ENCODE measurements at regions not wholly inside any gene's neighbourhood (a gene's known extent, or its start where the extent isn't known, plus 50 kb on each side); places are given as distances from the start of the nearest gene placed in this dataset.
"Not testable (repeated sequence)": the region's sequence is repeated elsewhere in the genome, so short reads cannot be mapped to it uniquely, and the experiment has no call there.

DNA sequence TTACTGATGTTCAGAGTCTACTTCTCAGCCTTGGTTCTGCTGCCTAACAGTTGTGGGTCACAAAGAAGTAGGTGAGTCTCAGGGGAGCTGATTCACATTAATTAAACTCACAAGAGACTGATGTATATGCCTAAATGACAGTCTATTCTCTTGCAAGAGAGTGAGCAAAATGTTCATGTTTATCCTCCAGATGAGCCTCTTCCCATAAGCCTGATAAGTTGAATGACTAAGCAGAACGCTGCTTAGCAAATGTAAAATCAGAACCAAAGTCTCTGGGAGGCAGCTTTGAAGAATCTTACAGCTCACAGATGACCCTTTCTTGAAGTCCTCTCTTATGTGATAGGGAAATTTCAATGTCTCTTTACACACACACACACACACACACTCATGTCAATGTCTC is 1092.2 kb downstream of the TYW1 start:
- Histone ChIP-seq H3K36me3 (no peaks in the 10 kb centered on the region), H3K4me1 (no peaks in the 10 kb centered on the region), H3K27ac (no peak overlapping the region), H3K9ac (ENCODE audit: low read depth in 2 of 2, low read length in 2 of 2) (no peak overlapping the region), H3K4me3 (no peak overlapping the region), H3K9me3 (no peaks in the 10 kb centered on the region), H3K27me3 (no peaks in the 10 kb centered on the region)
- TF ChIP-seq, protein P1, sequence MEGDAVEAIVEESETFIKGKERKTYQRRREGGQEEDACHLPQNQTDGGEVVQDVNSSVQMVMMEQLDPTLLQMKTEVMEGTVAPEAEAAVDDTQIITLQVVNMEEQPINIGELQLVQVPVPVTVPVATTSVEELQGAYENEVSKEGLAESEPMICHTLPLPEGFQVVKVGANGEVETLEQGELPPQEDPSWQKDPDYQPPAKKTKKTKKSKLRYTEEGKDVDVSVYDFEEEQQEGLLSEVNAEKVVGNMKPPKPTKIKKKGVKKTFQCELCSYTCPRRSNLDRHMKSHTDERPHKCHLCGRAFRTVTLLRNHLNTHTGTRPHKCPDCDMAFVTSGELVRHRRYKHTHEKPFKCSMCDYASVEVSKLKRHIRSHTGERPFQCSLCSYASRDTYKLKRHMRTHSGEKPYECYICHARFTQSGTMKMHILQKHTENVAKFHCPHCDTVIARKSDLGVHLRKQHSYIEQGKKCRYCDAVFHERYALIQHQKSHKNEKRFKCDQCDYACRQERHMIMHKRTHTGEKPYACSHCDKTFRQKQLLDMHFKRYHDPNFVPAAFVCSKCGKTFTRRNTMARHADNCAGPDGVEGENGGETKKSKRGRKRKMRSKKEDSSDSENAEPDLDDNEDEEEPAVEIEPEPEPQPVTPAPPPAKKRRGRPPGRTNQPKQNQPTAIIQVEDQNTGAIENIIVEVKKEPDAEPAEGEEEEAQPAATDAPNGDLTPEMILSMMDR (IDR thresholded peaks at IDR 0.05), result no peak
- no peak for DNase-seq
- intact Hi-C loops (cut with DNase I), result no loop called here

DNA sequence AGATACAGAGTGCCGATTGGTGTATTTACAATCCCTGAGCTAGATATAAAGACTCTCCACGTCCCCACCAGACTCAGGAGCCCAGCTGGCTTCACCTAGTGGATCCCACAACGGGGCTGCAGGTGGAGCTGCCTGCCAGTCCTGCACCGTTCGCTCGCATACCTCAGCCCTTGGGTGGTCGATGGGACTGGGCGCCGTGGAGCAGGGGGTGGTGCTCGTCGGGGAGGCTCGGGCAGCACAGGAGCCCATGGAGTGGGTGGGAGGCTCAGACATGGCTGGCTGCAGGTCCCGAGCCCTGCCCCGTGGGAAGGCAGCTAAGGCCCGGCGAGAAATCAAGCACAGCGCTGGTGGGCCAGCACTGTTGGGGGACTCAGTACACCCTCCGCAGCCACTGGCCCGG is 1093.6 kb downstream of the TYW1 start:
- H3K4me3 ChIP-seq; H3K9ac ChIP-seq (ENCODE audit: low read depth in 2 of 2, low read length in 2 of 2); H3K27me3 ChIP-seq; H3K36me3 ChIP-seq; intact Hi-C loops (cut with DNase I); H3K27ac ChIP-seq; H3K9me3 ChIP-seq; H3K4me1 ChIP-seq; DNase-seq: not testable (repeated sequence)

DNA sequence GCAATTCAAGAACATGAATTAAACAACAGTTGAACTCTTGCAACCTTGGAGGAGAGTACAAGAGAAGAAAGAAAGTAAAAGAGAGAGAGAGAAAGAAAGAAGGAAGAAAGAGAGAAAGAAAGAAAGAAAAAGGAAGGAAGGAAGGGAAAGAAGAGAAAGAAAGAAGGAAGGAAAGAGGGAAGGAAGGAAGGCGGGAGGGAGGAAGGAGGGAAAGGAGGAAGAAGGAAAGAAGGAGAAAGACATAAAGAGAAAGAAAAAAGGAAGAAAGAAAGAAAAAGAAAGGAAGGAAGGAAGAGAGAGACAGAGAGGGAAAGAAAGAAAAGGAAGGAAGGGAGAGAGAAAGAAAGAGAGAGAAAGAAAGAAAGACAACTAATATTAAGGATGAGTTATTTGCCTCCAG is 1106.7 kb downstream of the TYW1 start:
- intact Hi-C loops (cut with DNase I), result no loop called here
- DNase-seq, result no peak
- H3K27ac ChIP-seq, result no peak overlapping the region
- no peaks in the 10 kb centered on the region for H3K36me3 ChIP-seq
- no peaks in the 10 kb centered on the region for H3K9me3 ChIP-seq
- no peaks in the 10 kb centered on the region for H3K4me1 ChIP-seq
- no peak overlapping the region for H3K4me3 ChIP-seq
- TF ChIP-seq, protein P1 (IDR thresholded peaks at IDR 0.05), result no peak
- no peak overlapping the region for H3K9ac ChIP-seq (ENCODE audit: low read depth in 2 of 2, low read length in 2 of 2)
- H3K27me3 ChIP-seq, result no peaks in the 10 kb centered on the region

DNA sequence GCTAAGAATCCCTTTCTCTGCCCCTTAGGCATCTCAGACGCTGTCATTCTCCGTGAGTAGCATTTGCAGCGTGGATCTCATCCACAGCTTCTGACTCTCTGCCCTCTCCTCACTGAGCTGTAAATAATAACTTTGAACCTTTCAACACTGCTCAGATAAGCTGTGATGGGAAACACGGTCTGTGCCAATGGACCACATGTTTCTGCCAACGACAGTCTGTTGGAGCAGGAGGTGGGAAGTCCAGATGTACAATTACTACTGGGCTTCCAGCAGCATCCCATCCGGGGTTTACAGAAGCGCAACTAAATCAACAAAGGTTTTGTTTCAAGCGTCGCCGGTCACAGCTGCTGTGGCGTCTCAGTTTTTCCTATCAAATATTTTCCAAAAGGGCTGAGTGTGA is 1110.6 kb downstream of the TYW1 start:
- H3K9ac ChIP-seq (ENCODE audit: low read depth in 2 of 2, low read length in 2 of 2), result no peak overlapping the region
- TF ChIP-seq, protein P1 (IDR thresholded peaks at IDR 0.05), result no peak
- no peaks in the 10 kb centered on the region for H3K36me3 ChIP-seq
- no peaks in the 10 kb centered on the region for H3K4me1 ChIP-seq
- intact Hi-C loops (cut with DNase I), result no loop called here
- H3K27me3 ChIP-seq, result no peaks in the 10 kb centered on the region
- H3K27ac ChIP-seq, result no peak overlapping the region
- H3K4me3 ChIP-seq, result no peak overlapping the region
- H3K9me3 ChIP-seq, result no peaks in the 10 kb centered on the region
- DNase-seq, result no peak

DNA sequence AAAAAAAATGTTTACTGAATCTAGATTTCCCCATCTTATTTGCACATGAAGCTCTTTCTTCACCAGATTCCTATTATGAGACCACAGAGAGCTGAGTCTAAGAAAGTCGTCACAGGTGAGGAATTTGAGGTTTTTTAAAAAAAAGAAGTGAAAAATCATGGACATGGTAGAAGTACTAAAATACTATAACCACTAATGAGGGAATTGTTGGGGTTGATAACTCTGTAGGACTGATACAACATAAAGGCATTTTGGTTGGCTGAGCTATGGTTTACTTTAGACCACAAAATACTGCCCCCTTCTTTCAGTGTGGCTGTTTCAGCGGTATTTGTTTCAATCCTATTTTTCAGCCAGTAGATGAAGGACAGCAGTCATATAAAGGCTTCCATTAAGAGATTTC is 1111.3 kb downstream of the TYW1 start:
- H3K4me1 ChIP-seq, result no peaks in the 10 kb centered on the region
- no peak overlapping the region for H3K9ac ChIP-seq (ENCODE audit: low read depth in 2 of 2, low read length in 2 of 2)
- H3K9me3 ChIP-seq, result no peaks in the 10 kb centered on the region
- H3K27me3 ChIP-seq, result no peaks in the 10 kb centered on the region
- TF ChIP-seq, protein P1 (IDR thresholded peaks at IDR 0.05), result no peak
- no peaks in the 10 kb centered on the region for H3K36me3 ChIP-seq
- intact Hi-C loops (cut with DNase I), result no loop called here
- no peak for DNase-seq
- no peak overlapping the region for H3K27ac ChIP-seq
- H3K4me3 ChIP-seq, result no peak overlapping the region

DNA sequence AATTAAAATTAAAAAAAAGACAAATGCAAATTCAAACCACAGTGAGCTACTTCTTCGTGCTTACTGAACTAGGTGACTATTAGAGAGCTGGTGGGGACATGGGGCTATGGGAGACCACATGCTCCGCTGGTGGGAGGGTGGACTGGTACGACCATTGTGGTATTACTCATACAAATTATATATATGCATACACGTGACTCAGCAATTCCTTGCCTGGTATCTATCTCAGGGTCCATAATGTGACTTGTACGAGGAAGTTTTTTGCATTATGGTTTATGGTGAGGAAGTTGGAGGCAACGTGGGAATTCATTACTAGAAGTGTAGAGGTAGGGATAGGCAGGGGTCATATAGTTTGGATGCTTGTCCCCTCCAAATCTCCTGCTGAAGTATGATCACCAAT is 1112.7 kb downstream of the TYW1 start:
- intact Hi-C loops (cut with DNase I), result no loop called here
- TF ChIP-seq, protein P1 (IDR thresholded peaks at IDR 0.05), result no peak
- no peak for DNase-seq
- H3K4me3 ChIP-seq, result no peak overlapping the region
- no peak overlapping the region for H3K9ac ChIP-seq (ENCODE audit: low read depth in 2 of 2, low read length in 2 of 2)
- H3K27me3 ChIP-seq, result no peaks in the 10 kb centered on the region
- no peak overlapping the region for H3K27ac ChIP-seq
- H3K36me3 ChIP-seq, result no peaks in the 10 kb centered on the region
- no peaks in the 10 kb centered on the region for H3K4me1 ChIP-seq
- H3K9me3 ChIP-seq, result no peaks in the 10 kb centered on the region

Measured in colonic mucosa (tissue), 4 donors.